ENCODE measurements at regions not wholly inside any gene's neighbourhood (a gene's known extent, or its start where the extent isn't known, plus 50 kb on each side); places are given as distances from the start of the nearest gene placed in this dataset.
"Not testable (repeated sequence)": the region's sequence is repeated elsewhere in the genome, so short reads cannot be mapped to it uniquely, and the experiment has no call there.

DNA sequence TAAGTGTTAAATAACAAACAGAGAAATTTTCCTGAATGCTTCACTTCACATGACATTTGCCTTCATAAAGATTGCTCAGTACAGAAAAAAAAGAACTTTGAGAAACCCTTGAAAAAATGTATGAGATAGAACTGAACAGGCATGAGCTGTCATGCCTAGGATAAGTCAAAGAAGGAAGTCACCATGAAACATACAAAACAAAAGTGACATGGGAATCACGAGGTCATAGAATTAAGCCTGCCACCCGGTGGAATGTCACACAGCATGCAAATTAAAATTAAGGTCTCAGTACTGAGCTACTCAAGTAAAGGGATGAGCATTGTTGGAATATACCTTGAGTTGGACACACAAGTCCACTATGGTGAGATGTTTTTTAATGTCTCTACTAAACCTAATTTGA, 652.5 kb upstream of the NECTIN3 start:
- no peaks in the 10 kb centered on the region for H3K27me3 ChIP-seq
- H3K36me3 ChIP-seq, result no peaks in the 10 kb centered on the region
- no peak overlapping the region for H3K27ac ChIP-seq
- no peak overlapping the region for H3K4me3 ChIP-seq
- H3K9me3 ChIP-seq, result peaks cover 0 to under 1% of the 10 kb centered on the region in 2 donors
- H3K4me1 ChIP-seq, result peaks cover 0 to 22% of the 10 kb centered on the region in 2 donors
- no peak for DNase-seq (ENCODE audit: low spot score in 2 of 2)
- intact Hi-C loops (cut with DNase I), result no loop called here
- TF ChIP-seq, protein P1, sequence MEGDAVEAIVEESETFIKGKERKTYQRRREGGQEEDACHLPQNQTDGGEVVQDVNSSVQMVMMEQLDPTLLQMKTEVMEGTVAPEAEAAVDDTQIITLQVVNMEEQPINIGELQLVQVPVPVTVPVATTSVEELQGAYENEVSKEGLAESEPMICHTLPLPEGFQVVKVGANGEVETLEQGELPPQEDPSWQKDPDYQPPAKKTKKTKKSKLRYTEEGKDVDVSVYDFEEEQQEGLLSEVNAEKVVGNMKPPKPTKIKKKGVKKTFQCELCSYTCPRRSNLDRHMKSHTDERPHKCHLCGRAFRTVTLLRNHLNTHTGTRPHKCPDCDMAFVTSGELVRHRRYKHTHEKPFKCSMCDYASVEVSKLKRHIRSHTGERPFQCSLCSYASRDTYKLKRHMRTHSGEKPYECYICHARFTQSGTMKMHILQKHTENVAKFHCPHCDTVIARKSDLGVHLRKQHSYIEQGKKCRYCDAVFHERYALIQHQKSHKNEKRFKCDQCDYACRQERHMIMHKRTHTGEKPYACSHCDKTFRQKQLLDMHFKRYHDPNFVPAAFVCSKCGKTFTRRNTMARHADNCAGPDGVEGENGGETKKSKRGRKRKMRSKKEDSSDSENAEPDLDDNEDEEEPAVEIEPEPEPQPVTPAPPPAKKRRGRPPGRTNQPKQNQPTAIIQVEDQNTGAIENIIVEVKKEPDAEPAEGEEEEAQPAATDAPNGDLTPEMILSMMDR (IDR thresholded peaks at IDR 0.05), result no peak

DNA sequence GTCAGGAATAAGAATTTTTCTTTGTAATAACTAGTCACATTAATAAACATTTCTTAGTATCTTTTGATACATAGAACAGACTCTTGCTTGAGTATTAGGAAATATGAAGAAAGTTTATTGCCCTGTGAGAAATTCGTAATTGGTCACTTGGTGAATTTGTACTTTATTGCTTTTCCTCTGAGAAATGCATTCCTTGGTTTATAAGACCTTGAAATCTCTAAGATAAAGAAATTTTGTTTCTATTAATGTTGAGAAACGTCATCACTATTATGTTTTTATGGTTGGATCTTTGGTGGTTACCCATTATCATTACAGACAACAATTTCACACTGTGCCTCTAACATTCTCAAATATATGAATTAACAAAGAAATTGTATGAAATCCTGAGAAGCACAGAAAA, 652.0 kb upstream of the NECTIN3 start:
- Histone ChIP-seq H3K36me3 (no peaks in the 10 kb centered on the region), H3K9me3 (peaks cover 0 to 6% of the 10 kb centered on the region in 2 donors), H3K4me1 (peaks cover 0 to 19% of the 10 kb centered on the region in 2 donors), H3K27ac (no peak overlapping the region), H3K27me3 (no peaks in the 10 kb centered on the region), H3K4me3 (no peak overlapping the region)
- TF ChIP-seq, protein P1 (IDR thresholded peaks at IDR 0.05), result no peak
- no peak for DNase-seq (ENCODE audit: low spot score in 2 of 2)
- intact Hi-C loops (cut with DNase I), result no loop called here

DNA sequence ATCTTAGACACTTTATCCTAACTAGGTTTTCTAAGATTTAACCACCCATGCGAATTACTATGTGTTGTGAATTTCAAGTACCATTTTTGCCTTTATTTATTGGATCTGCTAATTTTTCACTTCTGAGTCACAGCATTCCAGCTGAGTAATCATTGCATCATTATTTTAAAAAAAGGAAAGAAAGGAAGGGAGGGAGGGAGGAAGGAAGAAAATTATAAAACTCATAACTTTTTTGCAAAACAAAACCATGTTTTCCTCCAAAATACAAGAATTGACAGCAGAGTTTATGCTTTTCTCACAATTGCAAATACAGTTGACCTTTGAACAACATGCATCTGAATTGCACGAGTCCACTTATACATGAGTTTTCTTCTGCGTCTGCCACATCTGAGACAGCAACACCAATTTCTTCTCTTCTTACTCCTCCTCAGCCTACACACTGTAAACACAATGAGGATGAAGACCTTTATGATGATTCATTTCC, 651.4 kb upstream of the NECTIN3 start:
- intact Hi-C loops (cut with DNase I), result loop anchor here (5.0 kb wide), 2 partner anchors 68 to 733 kb away; no protein-coding TSS in a partner anchor
- Histone ChIP-seq H3K4me1 (peaks cover 0 to 13% of the 10 kb centered on the region in 2 donors), H3K4me3 (no peak overlapping the region), H3K27ac (no peak overlapping the region), H3K27me3 (no peaks in the 10 kb centered on the region), H3K9me3 (peaks cover 0 to 8% of the 10 kb centered on the region in 2 donors), H3K36me3 (no peaks in the 10 kb centered on the region)
- TF ChIP-seq, protein P1 (IDR thresholded peaks at IDR 0.05), result no peak
- no peak for DNase-seq (ENCODE audit: low spot score in 2 of 2)

DNA sequence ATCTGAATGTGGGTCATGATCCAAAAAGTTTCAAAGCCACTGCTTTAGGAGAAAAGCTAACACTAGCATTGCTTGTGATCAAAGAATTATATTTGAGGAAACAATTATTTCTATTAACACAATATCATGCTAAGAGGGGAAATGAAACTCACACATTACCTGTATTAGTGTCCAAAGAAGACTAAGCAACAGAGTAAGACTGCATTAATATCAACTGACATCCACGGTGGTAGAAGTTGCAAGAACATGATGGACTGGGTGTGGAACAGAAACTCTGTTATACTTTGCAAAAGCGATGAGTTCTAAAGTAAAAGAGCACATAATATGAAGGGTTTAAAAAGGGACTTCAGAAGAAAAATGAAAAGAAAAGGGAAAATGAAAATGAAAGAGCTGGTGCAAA, 648.3 kb upstream of the NECTIN3 start:
- H3K4me3 ChIP-seq, result no peak overlapping the region
- no peak for DNase-seq (ENCODE audit: low spot score in 2 of 2)
- no peaks in the 10 kb centered on the region for H3K27me3 ChIP-seq
- TF ChIP-seq, protein P1 (IDR thresholded peaks at IDR 0.05), result no peak
- no peaks in the 10 kb centered on the region for H3K36me3 ChIP-seq
- peaks cover 0 to 8% of the 10 kb centered on the region in 2 donors for H3K9me3 ChIP-seq
- H3K4me1 ChIP-seq, result peaks cover 0 to 8% of the 10 kb centered on the region in 2 donors
- H3K27ac ChIP-seq, result peak overlapping the region in 1 of 2 donors; percentile 42
- intact Hi-C loops (cut with DNase I), result loop anchor here (5.0 kb wide), 2 partner anchors 71 to 736 kb away; no protein-coding TSS in a partner anchor

DNA sequence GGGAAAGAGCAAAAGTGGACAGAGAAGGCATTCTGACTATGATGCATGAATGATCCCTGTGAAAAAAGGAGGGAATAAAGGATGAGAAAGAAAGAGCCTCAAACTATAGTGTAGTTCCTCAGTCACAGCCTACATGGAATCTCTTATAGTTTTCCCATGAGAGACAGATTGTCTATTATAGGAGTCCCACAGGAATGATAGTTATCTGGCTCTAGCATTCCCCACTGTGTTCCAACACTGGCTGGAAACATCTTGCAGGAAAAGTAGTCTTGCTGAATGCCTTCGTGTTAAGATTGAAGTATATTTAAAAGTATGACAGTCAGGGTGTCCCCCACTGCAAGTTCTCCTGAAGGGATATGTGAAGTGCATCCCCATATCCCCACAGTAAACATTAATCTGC, 641.5 kb upstream of the NECTIN3 start:
- H3K9me3 ChIP-seq, result no peaks in the 10 kb centered on the region
- intact Hi-C loops (cut with DNase I), result no loop called here
- H3K36me3 ChIP-seq, result no peaks in the 10 kb centered on the region
- no peak for DNase-seq (ENCODE audit: low spot score in 2 of 2)
- no peaks in the 10 kb centered on the region for H3K4me1 ChIP-seq
- H3K27ac ChIP-seq, result no peak overlapping the region
- no peak overlapping the region for H3K4me3 ChIP-seq
- no peaks in the 10 kb centered on the region for H3K27me3 ChIP-seq
- TF ChIP-seq, protein P1 (IDR thresholded peaks at IDR 0.05), result no peak

DNA sequence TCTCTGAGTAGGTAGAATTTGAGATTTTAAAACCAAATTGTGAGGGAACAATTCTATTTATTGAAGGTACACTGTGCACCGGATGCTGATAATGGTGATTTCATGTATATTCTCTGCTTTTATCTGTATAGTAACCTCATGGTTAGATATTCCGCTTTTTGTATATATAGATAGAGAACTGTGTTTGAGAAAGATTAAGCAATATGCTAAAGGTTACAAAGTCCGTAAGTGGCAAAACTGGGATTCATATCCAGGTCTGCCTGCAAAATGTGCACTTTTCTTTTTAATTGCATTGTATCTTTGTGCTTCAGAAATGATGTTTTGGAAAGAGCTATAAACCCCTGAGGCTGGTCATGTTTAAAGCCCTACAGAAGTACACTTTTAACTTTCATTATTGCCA, 635.4 kb upstream of the NECTIN3 start:
- Histone ChIP-seq H3K36me3 (no peaks in the 10 kb centered on the region), H3K9me3 (no peaks in the 10 kb centered on the region), H3K27ac (no peak overlapping the region), H3K27me3 (no peaks in the 10 kb centered on the region), H3K4me3 (no peak overlapping the region), H3K4me1 (no peaks in the 10 kb centered on the region)
- TF ChIP-seq, protein P1 (IDR thresholded peaks at IDR 0.05), result no peak
- intact Hi-C loops (cut with DNase I), result no loop called here
- no peak for DNase-seq (ENCODE audit: low spot score in 2 of 2)

DNA sequence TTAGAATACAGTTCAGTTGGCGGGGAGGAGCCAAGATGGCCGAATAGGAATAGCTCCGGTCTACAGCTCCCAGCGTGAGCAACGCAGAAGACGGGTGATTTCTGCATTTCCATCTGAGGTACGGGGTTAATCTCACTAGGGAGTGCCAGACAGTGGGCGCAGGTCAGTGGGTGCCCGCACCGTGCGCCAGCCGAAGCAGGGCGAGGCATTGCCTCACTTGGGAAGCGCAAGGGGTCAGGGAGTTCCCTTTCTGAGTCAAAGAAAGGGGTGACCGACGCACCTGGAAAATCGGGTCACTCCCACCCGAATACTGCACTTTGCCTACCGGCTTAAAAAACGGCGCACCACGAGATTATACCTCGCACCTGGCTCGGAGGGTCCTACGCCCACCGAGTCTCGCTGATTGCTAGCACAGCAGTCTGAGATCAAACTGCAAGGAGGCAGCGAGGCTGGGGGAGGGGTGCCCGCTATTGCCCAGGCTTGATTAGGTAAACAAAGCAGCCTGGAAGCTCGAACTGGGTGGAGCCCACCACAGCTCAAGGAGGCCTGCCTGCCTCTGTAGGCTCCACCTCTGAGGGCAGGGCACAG, 631.5 kb upstream of the NECTIN3 start:
- H3K9me3 ChIP-seq; H3K27ac ChIP-seq; H3K4me1 ChIP-seq; H3K36me3 ChIP-seq; H3K4me3 ChIP-seq; DNase-seq (ENCODE audit: low spot score in 2 of 2); intact Hi-C loops (cut with DNase I); H3K27me3 ChIP-seq: not testable (repeated sequence)
